GM19372 (cell line): ENCODE measurements at regions not wholly inside any gene's neighbourhood (a gene's known extent, or its start where the extent isn't known, plus 50 kb on each side); places are given as distances from the start of the nearest gene placed in this dataset.

Source experiments
- ATAC-seq: cut with Tn5 transposase; IDR thresholded peaks from one replicate; pipeline ENCODE4 v1.9.1; 2021; ENCODE audit warnings: mild to moderate bottlenecking, low read depth, moderate library complexity; ENCODE audit not compliant: unreplicated experiment

- ATAC-seq, result no peak
Measured at GRCh38 chr2:21279525-21279924, 155.8 kb downstream of the TDRD15 start.

GRCh38 chr2:21280793-21281192 is 157.0 kb downstream of the TDRD15 start:
- no peak for ATAC-seq

DNA sequence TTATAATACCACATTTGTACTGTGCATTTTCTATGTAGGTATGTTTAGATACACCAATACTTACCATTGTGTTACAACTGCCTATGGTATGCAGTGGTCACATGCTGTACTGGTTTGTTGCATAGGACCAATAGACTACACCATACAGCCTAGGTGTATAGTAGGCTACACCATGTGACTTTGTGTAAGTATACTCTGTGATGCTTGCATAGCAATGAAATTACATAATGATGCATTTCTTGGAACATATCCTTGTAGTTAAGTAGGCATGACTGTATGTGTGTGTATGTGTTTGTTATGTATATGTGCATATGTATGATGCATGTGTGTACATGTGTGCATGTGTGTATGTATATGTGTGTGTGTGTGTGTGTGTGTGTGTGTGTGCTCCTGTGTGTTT is 157.6 kb downstream of the TDRD15 start:
- no peak for ATAC-seq

GRCh38 chr2:21281791-21282514 is 158.2 kb downstream of the TDRD15 start:
- ATAC-seq, result no peak

DNA sequence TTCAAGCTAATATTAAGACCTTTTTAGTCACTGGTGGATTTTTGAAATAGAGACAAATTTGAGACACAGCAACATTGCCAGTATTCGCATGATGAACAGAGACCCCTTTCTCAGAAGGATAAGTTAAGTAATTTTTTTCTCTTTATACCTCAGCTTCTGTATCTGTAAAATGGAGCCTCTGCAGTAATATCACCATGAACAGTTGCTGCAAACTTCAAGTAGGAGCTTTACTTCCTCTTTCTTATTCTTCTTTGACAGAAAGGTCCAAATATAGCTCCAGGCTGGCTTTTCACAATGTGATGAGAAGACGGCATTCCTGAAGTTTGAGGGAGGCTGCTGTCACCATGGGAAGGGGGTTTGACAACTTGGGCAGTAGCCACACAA is 158.7 kb downstream of the TDRD15 start:
- no peak for ATAC-seq

GRCh38 chr2:21288299-21288698 is 164.5 kb downstream of the TDRD15 start:
- ATAC-seq, result no peak

DNA sequence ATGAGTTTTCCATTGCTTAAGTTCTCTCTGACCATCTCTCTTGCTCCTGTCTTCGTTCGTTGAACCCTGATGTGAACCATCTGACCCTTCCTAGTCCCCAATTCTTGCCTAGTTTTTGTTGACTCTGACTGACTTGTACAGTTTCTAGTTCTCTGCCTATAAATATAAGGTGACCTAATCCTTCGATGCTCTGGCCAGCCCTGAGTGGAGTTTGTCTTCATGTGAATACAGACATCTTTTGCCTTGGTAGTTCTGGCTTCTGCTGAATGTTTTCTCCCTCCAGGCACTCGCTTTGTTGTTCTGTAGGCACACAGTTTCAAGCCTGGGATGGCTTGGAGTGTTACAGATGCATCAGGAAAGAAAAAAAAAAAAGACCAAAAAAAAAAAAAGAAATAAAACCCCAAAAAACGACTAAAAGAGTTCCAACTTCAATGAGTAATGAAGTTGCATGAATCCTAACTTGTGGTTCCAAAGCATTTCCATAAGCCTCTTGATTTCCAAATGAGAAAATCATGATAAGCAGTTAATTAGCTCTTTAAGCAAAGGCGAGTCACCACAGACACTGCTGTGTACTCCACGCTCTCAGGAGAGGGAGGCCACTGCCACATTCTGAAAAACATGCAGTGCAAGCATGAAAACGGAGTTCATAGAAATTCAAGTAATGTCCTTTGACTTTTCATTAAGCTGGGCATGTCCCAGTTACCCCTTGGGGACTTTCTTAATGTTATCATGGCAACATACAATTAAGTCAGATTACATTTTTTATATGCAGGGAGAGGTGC is 165.2 kb downstream of the TDRD15 start:
- no peak for ATAC-seq

DNA sequence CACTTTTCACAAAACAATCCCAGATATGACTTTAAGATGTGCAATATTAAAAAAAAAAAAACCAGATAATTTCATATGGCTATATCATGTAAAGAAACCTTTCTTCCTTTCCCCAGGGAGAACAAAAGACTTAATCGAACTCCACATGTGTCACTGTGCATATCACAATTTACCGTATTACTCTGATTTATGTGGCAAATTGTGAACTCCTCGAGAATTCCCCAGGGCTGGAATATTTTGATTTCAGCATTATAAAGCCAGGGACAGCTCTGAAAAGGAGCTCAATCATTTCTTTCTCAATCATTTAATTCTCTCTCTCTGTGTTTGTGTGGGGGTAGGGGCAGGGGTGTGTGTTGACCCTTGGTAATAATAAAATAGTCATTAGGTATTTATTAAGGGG is 165.8 kb downstream of the TDRD15 start:
- ATAC-seq, result no peak

- ATAC-seq, result no peak
Measured at GRCh38 chr2:21289989-21290388, 166.2 kb downstream of the TDRD15 start.

GRCh38 chr2:21291426-21291825 is 167.7 kb downstream of the TDRD15 start:
- no peak for ATAC-seq

DNA sequence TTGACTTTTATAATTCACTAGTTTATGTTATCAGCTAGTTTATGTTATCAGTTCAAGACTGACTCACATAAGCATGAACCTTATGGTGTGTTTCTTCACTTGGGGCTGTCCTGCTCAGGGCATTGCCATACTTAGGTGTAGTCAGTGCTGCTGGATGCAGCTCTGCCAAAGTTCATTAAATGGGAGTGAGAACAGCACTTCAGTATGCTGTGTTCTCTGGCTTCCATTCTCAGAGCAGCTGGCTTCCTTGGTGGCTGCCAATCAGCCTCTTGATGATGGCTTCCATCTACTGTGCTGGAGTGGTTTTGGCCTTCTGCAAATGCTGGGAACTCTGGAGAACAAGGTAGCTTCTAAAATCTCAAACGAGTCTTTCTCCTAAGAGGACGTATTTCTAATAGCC is 170.7 kb downstream of the TDRD15 start:
- ATAC-seq, result no peak

DNA sequence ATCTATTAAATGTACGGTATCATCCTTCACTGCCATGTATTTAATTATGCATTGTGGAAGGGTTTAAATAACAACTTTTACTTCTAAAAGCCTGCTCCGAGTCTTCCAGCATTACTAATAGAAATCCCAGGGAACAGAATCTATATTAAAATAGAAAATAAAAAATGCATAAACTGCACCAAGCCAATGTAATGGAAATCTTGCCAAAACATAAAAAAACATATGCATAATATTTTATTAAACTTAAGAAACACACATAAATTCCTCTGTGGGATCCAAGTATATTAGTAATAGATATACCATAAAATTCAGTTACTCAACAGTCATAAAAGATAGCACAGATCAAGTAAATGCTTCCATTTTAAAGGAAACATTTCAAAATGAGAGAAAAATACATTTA is 175.6 kb downstream of the TDRD15 start:
- ATAC-seq, result no peak

- ATAC-seq, result no peak
Measured at GRCh38 chr2:21301871-21302455, 178.2 kb downstream of the TDRD15 start.

DNA sequence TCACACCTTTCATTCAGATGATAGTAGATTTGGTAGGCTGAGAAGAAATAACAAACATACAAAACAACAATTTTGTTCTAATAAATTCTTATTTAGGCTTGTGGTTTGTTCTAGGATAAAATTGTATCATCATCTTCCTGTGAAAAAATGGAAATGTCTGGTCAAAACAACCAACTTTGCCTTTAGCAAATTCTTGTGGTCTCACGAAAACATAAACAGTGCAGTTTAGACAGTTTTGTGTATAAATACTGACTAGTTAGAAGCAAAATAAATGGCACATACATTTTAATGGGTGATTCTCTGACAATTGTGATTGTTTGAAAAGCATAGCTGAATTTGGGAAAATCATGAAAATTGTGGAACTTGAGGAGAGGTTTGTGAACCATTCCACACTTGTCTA is 180.1 kb downstream of the TDRD15 start:
- no peak for ATAC-seq

DNA sequence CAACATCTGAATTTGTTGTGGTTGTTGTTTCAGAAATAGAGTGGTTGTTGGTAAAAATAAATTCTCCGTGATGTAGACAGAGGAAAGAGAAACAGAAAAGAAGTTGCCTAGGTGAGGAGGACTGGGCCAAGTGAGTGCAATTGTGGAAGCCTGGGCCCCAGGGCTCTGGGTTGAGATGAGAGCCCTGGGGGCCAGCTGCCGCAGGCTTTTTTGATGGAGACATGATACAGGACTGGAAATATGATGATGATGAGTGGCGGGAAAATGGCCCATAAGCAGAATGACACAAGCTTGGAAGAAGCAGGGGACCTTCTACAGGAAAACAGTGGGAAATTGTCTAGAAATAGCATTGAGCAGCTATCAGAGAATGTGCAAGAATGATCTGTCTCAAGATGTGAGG is 181.8 kb downstream of the TDRD15 start:
- no peak for ATAC-seq

DNA sequence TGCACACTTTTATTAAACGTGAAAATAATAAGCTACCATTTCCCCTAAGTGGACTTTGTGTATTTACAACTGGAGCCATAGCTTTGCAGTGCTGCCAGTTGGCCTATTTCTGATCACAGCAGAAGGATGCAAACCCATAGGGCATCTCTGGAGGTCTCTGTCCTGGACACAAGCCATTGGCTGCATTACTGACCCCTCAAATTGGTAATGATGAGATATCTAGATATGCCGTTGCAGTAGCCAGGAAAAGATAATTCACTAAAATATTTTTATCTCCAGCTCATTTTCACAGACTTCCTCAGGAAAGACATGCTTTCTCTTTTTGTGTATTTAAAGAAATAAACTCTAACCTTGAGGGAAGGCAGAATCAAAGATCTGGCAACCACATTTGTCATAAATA is 182.5 kb downstream of the TDRD15 start:
- ATAC-seq, result no peak

- no peak for ATAC-seq
Measured at GRCh38 chr2:21307037-21307436, 183.3 kb downstream of the TDRD15 start.

DNA sequence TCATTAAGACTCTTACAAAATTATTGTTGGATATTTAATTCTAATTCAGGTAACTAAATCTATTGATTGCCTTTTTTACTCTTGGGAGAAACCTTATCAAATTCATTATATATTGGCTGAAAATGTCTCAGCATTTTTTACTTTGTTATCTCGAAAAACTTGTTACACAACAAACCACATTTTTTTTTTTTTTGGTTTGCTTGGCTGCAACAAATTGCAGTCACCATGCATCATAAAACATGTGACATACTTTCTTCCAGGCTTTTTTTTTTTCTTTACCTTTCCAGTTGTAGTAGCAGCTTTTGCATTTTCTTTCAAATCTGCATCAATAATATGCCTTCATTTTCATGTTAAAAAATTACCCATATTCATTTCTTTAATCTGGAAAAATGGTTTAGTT is 186.7 kb downstream of the TDRD15 start:
- ATAC-seq, result no peak

GRCh38 chr2:21314322-21314835 is 190.6 kb downstream of the TDRD15 start:
- no peak for ATAC-seq

- peak; percentile 63 for ATAC-seq
Measured at GRCh38 chr2:21317131-21317530, 193.4 kb downstream of the TDRD15 start.

- ATAC-seq, result no peak
Measured at GRCh38 chr2:21318263-21318662, 194.5 kb downstream of the TDRD15 start.

DNA sequence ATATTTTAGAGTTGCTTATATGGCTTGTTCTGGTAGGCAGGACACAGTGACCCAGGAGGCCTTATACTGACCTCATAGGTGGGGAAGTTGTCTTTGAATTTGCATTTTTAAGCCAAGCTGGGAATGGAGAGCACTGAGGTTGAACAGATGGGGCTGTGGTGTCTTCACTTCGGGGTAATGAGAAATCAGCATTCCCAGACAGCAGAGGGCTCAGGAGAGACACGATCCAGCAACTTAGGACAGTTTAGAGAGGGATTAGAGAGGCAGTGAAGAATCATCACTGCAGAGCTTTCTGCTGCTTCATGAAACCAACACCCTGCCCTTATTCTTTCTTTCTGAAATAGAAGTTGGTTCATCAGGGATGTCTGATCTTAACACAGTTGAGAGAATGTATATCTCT is 202.4 kb downstream of the TDRD15 start:
- no peak for ATAC-seq
